H1 (cell line): ENCODE measurements at regions not wholly inside any gene's neighbourhood (a gene's known extent, or its start where the extent isn't known, plus 50 kb on each side); places are given as distances from the start of the nearest gene placed in this dataset.

Source experiments
- CEBPB ChIP-seq: IDR thresholded peaks from 2 replicates; pipeline ENCODE4 v1.6.1; 2012; ENCODE audit warnings: low read depth, low read length
- CHD2 ChIP-seq: IDR thresholded peaks from 2 replicates; pipeline ENCODE4 v1.6.1; 2012; ENCODE audit warnings: low read length, improper control_type of control experiment
- CHD7 ChIP-seq: fragments of 300-600 bp; sonication (generic); IDR thresholded peaks from 2 replicates; pipeline ENCODE4 v1.7.1; 2012; ENCODE audit warnings: low read length, moderate library complexity, mild to moderate bottlenecking, inconsistent platforms; ENCODE audit not compliant: insufficient replicate concordance
- CREB1 ChIP-seq: IDR thresholded peaks from 2 replicates; pipeline ENCODE4 v1.6.1; 2012; ENCODE audit warnings: inconsistent platforms
- FOSL1 ChIP-seq: IDR thresholded peaks from 2 replicates; pipeline ENCODE4 v1.6.1; 2011; ENCODE audit warnings: mild to moderate bottlenecking, low read depth, low read length, moderate library complexity; ENCODE audit not compliant: insufficient read depth
- MAFK ChIP-seq: IDR thresholded peaks from 2 replicates; pipeline ENCODE4 v1.6.1; 2012; ENCODE audit warnings: low read depth, mild to moderate bottlenecking, improper control_type of control experiment, low read length
- POU5F1 ChIP-seq: IDR thresholded peaks from 2 replicates; pipeline ENCODE4 v1.6.1; 2011; ENCODE audit warnings: low read depth, mild to moderate bottlenecking, low read length, moderate library complexity
- SIN3A ChIP-seq, 2 experiments: IDR thresholded peaks in 1 of 2; conservative IDR thresholded peaks in 1 of 2; 2 replicates each; pipeline ENCODE4 v1.6.1; 2011 to 2012; ENCODE audit warnings: low read length in 2 of 2, improper control_type of control experiment in 1 of 2, low read depth in 1 of 2, mild to moderate bottlenecking in 1 of 2
- SP1 ChIP-seq: IDR thresholded peaks from 2 replicates; pipeline ENCODE4 v1.6.1; 2011; ENCODE audit warnings: low read depth, low read length
- SUZ12 ChIP-seq: fragments of 200-600 bp; sonication (generic); IDR thresholded peaks from 2 replicates; pipeline ENCODE4 v1.6.1; 2012; ENCODE audit warnings: mild to moderate bottlenecking, inconsistent platforms, low read length, moderate library complexity, mixed read lengths
- YY1 ChIP-seq: IDR thresholded peaks from 2 replicates; pipeline ENCODE4 v1.6.1; 2011; ENCODE audit warnings: low read depth, mild to moderate bottlenecking, low read length

GRCh38 chr7:121546632-121547543, 150.8 kb upstream of the FAM3C start (continued):
- no peak for TF ChIP-seq CHD7
- no peak for TF ChIP-seq SIN3A (conservative IDR thresholded peaks at IDR 0.05 in 1 of 2, IDR thresholded peaks at IDR 0.05 in 1 of 2; ENCODE audit: low read depth in 1 of 2, low read length in 2 of 2)
- TF ChIP-seq SUZ12: no peak
- TF ChIP-seq FOSL1: no peak
- no peak for TF ChIP-seq SP1
- no peak for TF ChIP-seq CREB1
- TF ChIP-seq MAFK: no peak
- TF ChIP-seq POU5F1: no peak
- TF ChIP-seq CHD2: no peak
- no peak for TF ChIP-seq CEBPB
- no peak for TF ChIP-seq YY1
